Dedifferentiated amniotic fluid mesenchymal stem cell (primary cell): ENCODE measurements at regions not wholly inside any gene's neighbourhood (a gene's known extent, or its start where the extent isn't known, plus 50 kb on each side); places are given as distances from the start of the nearest gene placed in this dataset.

Experiments
- DNase-seq: peaks from one replicate; pipeline ENCODE4 v3.0.0-alpha.2; 2016; ENCODE audit errors: extremely low spot score

DNA sequence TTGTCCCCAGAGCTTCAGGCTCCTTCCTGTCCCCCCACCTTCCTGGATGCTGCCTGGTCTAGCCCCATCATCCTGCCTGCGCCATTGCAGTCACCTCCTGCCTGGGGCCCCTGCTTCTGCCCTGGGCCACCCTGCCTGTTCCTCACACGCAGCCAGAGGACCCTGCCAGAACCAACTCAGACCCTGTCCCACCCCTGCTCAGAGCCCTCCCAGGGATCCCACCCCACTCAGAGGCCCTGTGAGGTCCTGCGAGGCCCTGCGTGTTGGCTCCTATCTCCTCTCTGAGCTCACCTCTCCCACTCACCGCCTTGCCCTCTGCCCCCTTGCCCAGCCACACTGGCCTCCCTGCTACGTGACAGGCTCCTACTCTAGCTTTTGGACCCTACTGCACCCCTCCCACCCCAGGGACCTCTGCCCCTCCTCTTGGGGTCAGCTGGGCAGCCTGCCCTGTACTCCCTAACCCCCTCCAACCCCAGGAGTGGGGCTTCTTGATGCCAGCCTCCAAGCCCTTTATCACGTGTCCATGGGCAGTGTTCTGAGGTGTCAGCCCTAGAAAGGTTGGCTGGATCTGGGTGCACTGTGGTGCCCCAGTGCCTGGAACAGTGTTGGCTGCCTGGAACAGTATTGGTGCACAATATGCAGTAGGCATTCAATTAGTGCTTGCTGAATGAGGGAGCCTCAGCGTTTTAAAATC lies 68.3 kb downstream of the CEBPB start:
- no peak for DNase-seq

DNA sequence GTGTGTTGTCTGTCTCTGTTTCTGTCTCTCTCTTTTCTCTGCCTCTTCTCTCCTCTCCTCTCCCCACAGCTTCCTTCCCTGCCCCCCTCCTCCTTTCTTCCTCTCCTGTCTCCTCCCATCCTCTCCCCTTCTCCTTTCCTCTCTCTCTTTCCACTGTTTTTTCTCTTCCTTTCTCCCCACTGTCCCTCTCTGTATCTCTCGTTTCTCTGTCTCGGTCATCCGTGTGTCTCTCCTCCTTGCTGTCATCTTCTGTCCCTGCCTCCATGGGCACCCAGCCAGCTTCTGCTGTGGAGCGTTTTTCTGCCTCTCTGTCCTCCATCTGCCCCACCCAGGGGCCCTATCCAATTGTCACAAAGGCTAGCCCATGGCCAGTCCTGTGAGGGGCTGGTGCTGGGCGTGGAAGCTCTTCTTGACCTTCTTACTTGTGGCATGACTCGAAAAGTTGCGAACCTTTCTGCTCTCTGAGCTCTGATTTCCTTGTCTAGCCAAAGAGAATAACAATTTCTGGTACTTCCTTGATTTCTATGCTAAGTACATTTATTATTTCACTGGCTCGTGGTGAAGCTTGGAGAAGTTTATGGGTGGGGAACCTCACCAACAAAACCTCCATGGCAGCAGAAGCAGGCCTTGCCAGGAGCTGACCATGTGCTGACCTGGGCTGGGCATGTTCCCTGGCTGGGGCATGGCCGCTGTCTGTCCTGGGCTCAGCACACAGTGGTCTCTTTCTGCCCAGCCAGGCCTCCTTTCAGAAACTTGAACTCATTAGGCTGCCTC lies 69.3 kb downstream of the CEBPB start:
- DNase-seq = no peak

DNA sequence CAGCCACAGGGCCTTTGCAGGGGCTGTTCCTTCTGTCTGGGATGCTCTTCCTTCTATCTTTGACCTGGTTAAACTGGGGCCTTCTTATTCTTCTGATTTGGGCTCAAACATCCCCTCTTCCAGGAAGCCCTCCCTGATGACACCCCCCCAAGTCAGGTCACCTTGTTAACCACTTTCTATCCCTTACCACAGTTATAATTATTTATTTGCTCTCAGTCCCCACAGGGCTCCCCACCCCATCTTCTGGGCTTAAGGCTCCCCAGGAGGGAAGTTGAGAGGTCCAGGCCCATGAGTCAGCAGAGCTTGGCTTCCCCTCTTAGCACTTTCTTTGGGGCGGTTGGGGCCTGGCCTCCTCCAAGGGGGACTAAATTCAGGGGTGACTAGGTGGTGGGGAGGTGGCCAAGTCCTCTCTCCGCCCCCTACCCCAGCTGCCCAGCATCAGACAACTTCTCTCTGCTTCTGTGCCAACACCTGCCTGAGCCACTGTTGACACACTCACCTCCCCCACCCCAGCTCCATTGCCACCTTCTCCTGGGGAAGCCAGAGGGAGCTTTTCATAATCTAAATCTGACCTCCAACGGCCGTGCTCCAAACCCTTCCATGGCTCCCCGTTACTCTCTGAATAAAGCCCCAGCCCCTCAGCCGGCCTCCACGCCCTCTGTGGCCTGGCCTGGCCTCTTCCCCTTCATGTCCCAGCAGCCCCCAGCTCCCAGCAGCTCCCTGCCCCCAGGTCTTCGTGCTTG lies 70.0 kb downstream of the CEBPB start:
- no peak for DNase-seq

DNA sequence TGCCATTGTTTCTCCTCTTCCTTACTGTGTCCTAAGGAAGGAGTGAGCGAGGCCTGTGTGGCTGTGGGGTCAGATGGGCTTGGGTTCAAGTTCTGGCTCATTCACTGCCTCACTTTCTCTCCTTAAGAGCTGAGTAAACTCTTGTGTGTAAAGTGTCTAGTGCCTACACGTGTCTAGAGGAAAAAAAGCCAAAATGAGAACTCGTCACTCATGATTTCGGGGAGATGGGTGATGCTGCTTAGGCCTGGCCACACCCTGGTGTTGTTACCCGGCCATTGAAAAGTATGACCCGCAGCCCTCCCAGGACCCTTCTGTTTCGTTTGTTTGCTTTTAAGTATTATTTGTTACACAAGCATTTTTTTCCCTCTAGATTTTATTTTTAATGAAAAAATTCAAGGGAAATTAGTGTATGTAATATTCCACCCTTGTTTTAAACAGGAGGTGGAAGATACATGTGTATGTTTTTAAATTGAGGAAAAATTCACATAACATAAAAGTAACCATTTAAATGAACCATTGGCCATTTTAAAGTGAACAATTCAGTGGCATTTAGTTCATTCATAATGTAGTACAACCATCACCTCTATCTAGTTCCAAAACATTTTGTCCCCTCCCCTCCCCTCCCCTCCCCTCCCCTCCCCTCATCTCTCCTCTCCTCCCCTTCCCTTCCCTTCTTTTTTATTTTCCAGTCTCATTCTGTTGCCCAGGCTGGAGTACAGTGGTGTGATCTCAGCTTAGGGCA lies 71.0 kb downstream of the CEBPB start:
- no peak for DNase-seq

DNA sequence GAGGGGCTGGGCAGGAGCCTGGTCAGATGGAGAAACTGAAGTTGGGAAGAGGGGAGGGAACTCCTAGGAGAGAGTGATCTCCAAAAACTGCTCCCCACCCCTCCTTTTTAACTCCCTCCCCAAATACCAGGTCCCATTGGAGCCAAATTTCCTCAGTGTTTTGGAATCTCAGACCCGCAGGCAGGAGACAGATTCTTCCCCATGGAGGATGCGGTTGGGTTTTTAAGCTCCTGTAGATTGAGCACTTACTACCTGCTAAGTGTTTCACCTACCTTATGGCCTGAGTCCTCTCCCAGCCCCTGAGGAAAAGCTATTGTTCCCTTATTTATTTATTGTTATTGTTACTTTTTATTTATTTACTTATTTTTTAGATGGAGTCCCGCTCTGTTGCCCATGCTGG lies 73.2 kb downstream of the CEBPB start:
- no peak for DNase-seq

- DNase-seq = no peak
These were observed 74.0 kb downstream of the CEBPB start for GRCh38 chr20:50264534-50265145.

DNA sequence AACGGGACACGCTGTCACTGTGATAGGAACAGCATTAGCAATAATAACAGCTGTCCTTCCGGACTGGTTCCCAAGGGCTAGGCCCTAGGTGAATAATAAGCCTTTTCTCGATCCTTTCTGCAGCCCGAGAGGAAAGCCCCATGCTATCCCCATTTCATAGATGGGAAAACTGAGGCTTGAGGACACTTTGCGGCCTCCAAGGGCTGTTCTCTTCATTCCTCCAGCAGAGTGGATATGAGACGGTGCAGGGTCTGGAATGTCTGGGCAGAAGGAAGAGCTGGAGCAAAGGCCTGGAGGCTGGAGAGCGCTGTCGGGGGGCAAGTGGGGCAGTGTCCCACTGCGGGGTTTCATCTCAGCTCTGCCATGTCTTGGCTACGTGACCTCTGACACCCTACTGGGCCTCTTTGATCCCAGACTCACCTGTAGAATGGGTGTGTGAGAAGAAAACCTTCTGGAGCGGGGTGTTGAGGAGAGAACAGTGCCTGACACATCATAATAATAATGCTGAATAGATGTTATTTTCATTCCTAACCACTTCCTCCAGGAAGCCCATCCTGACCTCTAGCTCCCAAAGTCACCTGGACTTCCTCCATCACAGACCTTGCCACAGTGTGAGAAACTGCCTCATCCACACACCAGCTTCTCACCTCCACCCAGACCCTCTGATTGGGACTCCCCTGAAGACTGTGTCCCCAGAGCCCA lies 74.8 kb downstream of the CEBPB start:
- DNase-seq = no peak

GRCh38 chr20:50266293-50267040 lies 75.8 kb downstream of the CEBPB start:
- no peak for DNase-seq

GRCh38 chr20:50267041-50267865 lies 76.6 kb downstream of the CEBPB start:
- no peak for DNase-seq

GRCh38 chr20:50267866-50268219 lies 77.2 kb downstream of the CEBPB start:
- DNase-seq = no peak

GRCh38 chr20:50269091-50270033 lies 78.7 kb downstream of the CEBPB start:
- no peak for DNase-seq

DNA sequence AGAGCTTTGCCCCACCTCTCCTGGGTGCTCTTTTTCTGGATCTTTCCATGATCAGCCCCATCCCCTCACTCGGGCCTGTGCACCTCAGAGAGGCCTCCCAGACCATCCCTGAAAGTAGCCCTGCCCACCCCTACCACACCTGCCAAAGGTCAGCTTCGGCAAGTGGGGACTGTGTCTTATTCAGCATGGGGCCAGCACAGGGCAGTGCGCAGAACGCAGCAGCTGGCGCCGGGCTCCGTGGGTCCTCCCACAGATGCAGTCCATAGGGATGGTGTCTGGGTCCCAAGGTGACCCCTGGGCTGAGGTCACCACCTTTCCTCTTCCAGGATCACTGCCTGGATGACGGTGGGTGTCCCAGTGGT lies 79.4 kb downstream of the CEBPB start:
- no peak for DNase-seq

DNA sequence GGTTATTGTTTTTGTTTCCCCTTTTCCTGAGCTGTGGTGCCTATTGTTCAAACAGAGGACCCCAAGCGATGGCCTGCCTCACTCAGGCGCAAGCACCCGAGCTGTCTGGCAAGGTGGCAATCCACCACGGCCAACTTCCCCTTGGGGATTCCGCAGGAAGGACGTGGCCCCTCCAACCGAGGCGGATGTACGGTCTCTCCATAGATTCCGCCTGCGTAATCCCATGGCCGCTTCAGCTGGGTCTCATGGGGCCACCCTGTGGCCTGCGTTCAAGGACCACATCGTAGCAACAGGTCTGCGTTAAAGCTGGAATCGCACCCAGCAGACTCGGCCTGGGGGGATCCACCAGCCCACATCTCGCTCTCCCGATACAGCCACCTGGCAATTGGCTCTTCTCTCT lies 79.9 kb downstream of the CEBPB start:
- DNase-seq = no peak

DNA sequence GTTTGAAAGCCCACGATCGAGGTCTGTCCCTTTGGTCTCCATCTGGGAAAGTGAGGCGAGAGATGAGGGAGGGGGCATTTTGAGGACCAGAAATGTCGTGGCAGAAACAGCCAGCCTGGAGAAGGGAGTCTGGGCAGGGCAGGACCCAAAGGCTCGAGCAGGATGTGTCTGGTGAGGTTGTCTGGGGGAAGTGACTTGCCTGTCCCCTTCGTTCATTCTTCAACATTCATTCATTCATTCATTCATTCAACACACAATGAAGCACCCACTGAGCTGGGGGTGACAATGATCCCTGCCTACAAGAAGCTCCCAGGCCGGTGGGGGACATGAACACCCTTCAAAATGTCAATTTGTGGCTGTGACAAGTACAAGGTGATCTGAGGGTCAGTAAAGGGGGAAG lies 80.5 kb downstream of the CEBPB start:
- no peak for DNase-seq

GRCh38 chr20:50271612-50272011 lies 81.0 kb downstream of the CEBPB start:
- no peak for DNase-seq

- no peak for DNase-seq
These were observed 81.5 kb downstream of the CEBPB start for GRCh38 chr20:50272030-50272723.

DNA sequence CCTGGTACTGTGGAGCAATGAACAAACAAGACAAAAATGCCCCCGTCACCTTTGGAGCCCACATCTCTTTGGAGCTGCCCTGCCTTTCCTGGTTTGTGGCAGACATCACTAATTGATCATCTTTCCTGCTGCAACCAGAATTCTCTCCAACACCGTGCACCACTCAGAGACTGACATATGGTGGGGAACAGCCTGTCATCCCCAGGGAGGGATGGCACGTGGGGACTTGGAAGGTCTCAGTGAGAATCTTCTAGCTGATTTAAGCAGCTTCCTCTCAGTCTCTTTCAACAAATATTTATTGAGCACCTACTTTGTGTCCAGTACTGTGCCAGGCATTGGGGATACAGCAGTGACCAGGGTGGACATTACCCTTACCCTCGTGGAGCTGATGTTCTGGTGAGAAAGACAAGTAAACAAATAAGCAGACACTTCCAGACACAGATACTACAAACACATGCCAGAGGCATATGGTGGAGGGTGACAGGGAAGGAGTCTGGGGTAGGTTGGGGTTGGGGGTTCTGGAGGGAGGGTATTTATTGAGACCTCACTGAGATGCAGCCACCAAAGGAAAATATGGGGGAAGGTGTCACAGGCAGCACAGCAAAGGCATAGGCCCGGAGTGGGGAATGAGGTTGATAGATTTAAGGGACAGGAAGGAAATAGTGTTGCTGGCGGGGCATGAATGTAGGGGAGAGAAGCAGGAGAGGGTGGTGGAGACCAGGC lies 82.3 kb downstream of the CEBPB start:
- no peak for DNase-seq
